ENCODE measurements at regions not wholly inside any gene's neighbourhood (a gene's known extent, or its start where the extent isn't known, plus 50 kb on each side); places are given as distances from the start of the nearest gene placed in this dataset.
"Not testable (repeated sequence)": the region's sequence is repeated elsewhere in the genome, so short reads cannot be mapped to it uniquely, and the experiment has no call there.

- no peak for DNase-seq (ENCODE audit: low spot score)
- peaks cover 2% of the 10 kb centered on the region for H3K27me3 Mint-ChIP-seq (ENCODE audit: low read depth)
- no peaks in the 10 kb centered on the region for H3K36me3 Mint-ChIP-seq (ENCODE audit: low read depth)
- H3K9me3 Mint-ChIP-seq (ENCODE audit: low read depth), result peaks cover 3% of the 10 kb centered on the region
- no peak overlapping the region for H3K4me3 Mint-ChIP-seq (ENCODE audit: unreplicated experiment)
- TF ChIP-seq CTCF (IDR thresholded peaks at IDR 0.05), result no peak
- no peaks in the 10 kb centered on the region for H3K4me1 Mint-ChIP-seq (ENCODE audit: low read depth)
- no peak overlapping the region for H3K27ac Mint-ChIP-seq (ENCODE audit: unreplicated experiment)
Observed at GRCh38 chr18:64693766-64694165, 544.9 kb upstream of the LINC00305 start.

GRCh38 chr18:64692826-64693225 is 543.9 kb upstream of the LINC00305 start:
- DNase-seq (ENCODE audit: low spot score), result no peak
- no peak for TF ChIP-seq CTCF (IDR thresholded peaks at IDR 0.05)
- Mint-ChIP-seq H3K27me3 (ENCODE audit: low read depth) (peaks cover 2% of the 10 kb centered on the region), H3K9me3 (ENCODE audit: low read depth) (no peaks in the 10 kb centered on the region), H3K27ac (ENCODE audit: unreplicated experiment) (no peak overlapping the region), H3K4me1 (ENCODE audit: low read depth) (no peaks in the 10 kb centered on the region), H3K36me3 (ENCODE audit: low read depth) (no peaks in the 10 kb centered on the region), H3K4me3 (ENCODE audit: unreplicated experiment) (no peak overlapping the region)

- no peaks in the 10 kb centered on the region for H3K4me1 Mint-ChIP-seq (ENCODE audit: low read depth)
- peaks cover 5% of the 10 kb centered on the region for H3K9me3 Mint-ChIP-seq (ENCODE audit: low read depth)
- no peaks in the 10 kb centered on the region for H3K36me3 Mint-ChIP-seq (ENCODE audit: low read depth)
Observed at GRCh38 chr18:64679121-64679520, 530.2 kb upstream of the LINC00305 start.

GRCh38 chr18:64678048-64678447 is 529.2 kb upstream of the LINC00305 start:
- no peak overlapping the region for H3K27ac Mint-ChIP-seq (ENCODE audit: unreplicated experiment)
- H3K27me3 Mint-ChIP-seq (ENCODE audit: low read depth), result peaks cover 1% of the 10 kb centered on the region
- H3K36me3 Mint-ChIP-seq (ENCODE audit: low read depth), result no peaks in the 10 kb centered on the region
- DNase-seq (ENCODE audit: low spot score), result no peak
- TF ChIP-seq CTCF (IDR thresholded peaks at IDR 0.05), result no peak
- H3K9me3 Mint-ChIP-seq (ENCODE audit: low read depth), result peaks cover under 1% of the 10 kb centered on the region
- H3K4me1 Mint-ChIP-seq (ENCODE audit: low read depth), result no peaks in the 10 kb centered on the region
- H3K4me3 Mint-ChIP-seq (ENCODE audit: unreplicated experiment), result no peak overlapping the region

More at GRCh38 chr18:64679121-64679520, 530.2 kb upstream of the LINC00305 start:
- no peak for TF ChIP-seq CTCF (IDR thresholded peaks at IDR 0.05)
- no peak for DNase-seq (ENCODE audit: low spot score)
- H3K27me3 Mint-ChIP-seq (ENCODE audit: low read depth), result peaks cover 1% of the 10 kb centered on the region
- no peak overlapping the region for H3K4me3 Mint-ChIP-seq (ENCODE audit: unreplicated experiment)
- no peak overlapping the region for H3K27ac Mint-ChIP-seq (ENCODE audit: unreplicated experiment)

GRCh38 chr18:64674694-64675093 is 525.8 kb upstream of the LINC00305 start:
- no peak for TF ChIP-seq CTCF (IDR thresholded peaks at IDR 0.05)
- DNase-seq (ENCODE audit: low spot score), result no peak
- Mint-ChIP-seq H3K36me3 (ENCODE audit: low read depth) (no peaks in the 10 kb centered on the region), H3K4me1 (ENCODE audit: low read depth) (no peaks in the 10 kb centered on the region), H3K9me3 (ENCODE audit: low read depth) (no peaks in the 10 kb centered on the region), H3K27me3 (ENCODE audit: low read depth) (peaks cover 1% of the 10 kb centered on the region), H3K4me3 (ENCODE audit: unreplicated experiment) (no peak overlapping the region), H3K27ac (ENCODE audit: unreplicated experiment) (no peak overlapping the region)

- not testable (repeated sequence) for H3K9me3 Mint-ChIP-seq (ENCODE audit: low read depth); H3K36me3 Mint-ChIP-seq (ENCODE audit: low read depth); H3K4me1 Mint-ChIP-seq (ENCODE audit: low read depth); DNase-seq (ENCODE audit: low spot score); H3K27me3 Mint-ChIP-seq (ENCODE audit: low read depth); H3K4me3 Mint-ChIP-seq (ENCODE audit: unreplicated experiment); H3K27ac Mint-ChIP-seq (ENCODE audit: unreplicated experiment)
Observed at GRCh38 chr18:64671293-64671692, 522.4 kb upstream of the LINC00305 start.

Data from chondrocyte (in vitro differentiated cells).